ENCODE measurements at regions not wholly inside any gene's neighbourhood (a gene's known extent, or its start where the extent isn't known, plus 50 kb on each side); places are given as distances from the start of the nearest gene placed in this dataset.

DNA sequence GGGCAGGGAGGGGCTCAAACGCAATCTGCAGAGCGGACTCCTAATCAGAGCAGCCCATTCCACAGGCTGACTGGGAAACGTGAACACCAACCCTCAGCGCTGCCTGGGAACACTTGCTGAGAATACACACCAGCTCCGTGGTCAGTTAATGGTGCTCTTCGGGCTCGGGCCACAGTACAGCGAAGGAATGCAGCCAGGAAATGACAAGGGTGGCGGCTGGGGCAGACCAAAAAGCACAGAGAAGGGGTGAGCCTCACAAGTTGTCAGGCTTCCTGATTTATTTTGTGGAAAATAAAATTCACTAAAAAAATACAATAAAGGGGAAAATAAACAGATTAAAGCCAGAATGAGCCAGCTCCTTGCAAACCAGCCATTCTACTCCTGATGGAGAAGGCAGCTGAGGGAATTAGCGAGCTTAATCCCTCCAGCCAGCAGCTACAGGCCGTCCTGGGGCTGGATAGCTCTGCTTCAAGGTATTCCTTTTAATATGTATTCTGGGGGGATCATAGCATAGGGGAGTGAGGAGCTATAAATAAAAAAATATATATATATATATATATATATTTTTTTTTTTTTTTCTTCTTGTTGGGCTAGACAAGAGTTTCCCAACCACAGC, 165.5 kb upstream of the NTM start:
- no peak overlapping the region for H3K4me3 ChIP-seq (ENCODE audit: low read depth, low read length)
- no peak for DNase-seq (ENCODE audit: low read depth)
- TF ChIP-seq, protein P1, sequence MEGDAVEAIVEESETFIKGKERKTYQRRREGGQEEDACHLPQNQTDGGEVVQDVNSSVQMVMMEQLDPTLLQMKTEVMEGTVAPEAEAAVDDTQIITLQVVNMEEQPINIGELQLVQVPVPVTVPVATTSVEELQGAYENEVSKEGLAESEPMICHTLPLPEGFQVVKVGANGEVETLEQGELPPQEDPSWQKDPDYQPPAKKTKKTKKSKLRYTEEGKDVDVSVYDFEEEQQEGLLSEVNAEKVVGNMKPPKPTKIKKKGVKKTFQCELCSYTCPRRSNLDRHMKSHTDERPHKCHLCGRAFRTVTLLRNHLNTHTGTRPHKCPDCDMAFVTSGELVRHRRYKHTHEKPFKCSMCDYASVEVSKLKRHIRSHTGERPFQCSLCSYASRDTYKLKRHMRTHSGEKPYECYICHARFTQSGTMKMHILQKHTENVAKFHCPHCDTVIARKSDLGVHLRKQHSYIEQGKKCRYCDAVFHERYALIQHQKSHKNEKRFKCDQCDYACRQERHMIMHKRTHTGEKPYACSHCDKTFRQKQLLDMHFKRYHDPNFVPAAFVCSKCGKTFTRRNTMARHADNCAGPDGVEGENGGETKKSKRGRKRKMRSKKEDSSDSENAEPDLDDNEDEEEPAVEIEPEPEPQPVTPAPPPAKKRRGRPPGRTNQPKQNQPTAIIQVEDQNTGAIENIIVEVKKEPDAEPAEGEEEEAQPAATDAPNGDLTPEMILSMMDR (IDR thresholded peaks at IDR 0.05; ENCODE audit: insufficient read depth, low read depth, low read length, missing control alignments), result no peak

DNA sequence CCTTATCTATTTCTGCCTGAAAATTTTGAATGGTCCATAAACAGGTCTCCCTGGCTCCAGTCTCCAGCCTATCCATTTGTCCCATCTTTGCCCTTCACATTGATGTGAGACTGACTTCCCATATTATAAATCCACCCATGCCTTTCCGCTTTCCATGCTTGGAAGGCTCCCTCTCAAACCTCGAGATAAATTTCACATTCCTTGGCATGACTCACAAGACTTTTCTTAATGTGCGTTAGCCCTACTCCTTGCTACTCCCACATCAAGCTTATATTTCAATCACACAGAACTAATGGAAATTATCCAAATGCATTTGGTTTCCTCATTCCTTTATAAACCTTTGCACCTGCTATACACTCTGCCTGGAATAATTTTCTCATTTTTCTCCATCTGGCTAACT, 163.7 kb upstream of the NTM start:
- TF ChIP-seq, protein P1 (IDR thresholded peaks at IDR 0.05; ENCODE audit: insufficient read depth, low read depth, low read length, missing control alignments), result no peak
- DNase-seq (ENCODE audit: low read depth), result no peak

DNA sequence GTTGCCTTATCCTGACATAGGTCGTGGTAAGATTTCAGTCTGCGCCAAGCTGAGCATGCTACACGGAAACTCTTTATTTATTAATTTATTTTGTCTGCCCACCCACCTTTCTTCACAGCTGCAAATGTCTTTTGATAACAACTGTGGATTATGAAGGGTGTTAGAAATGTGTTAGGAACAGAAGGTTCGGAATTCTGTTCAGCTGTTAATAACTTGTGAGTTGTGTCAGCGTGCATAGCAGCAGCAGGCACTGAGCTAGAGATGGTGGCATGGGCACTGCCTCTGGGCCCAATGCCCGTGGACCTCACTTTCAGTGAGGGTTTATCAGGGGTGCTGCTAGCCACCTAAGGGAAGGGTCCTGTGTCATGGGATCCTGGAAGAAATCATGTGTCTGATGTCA, 162.5 kb upstream of the NTM start:
- DNase-seq (ENCODE audit: low read depth), result no peak
- no peak overlapping the region for H3K4me3 ChIP-seq (ENCODE audit: low read depth, low read length)
- TF ChIP-seq, protein P1 (IDR thresholded peaks at IDR 0.05; ENCODE audit: insufficient read depth, low read depth, low read length, missing control alignments), result no peak

More for the DNA sequence above, 163.7 kb upstream of the NTM start:
- H3K4me3 ChIP-seq (ENCODE audit: low read depth, low read length), result no peak overlapping the region

DNA sequence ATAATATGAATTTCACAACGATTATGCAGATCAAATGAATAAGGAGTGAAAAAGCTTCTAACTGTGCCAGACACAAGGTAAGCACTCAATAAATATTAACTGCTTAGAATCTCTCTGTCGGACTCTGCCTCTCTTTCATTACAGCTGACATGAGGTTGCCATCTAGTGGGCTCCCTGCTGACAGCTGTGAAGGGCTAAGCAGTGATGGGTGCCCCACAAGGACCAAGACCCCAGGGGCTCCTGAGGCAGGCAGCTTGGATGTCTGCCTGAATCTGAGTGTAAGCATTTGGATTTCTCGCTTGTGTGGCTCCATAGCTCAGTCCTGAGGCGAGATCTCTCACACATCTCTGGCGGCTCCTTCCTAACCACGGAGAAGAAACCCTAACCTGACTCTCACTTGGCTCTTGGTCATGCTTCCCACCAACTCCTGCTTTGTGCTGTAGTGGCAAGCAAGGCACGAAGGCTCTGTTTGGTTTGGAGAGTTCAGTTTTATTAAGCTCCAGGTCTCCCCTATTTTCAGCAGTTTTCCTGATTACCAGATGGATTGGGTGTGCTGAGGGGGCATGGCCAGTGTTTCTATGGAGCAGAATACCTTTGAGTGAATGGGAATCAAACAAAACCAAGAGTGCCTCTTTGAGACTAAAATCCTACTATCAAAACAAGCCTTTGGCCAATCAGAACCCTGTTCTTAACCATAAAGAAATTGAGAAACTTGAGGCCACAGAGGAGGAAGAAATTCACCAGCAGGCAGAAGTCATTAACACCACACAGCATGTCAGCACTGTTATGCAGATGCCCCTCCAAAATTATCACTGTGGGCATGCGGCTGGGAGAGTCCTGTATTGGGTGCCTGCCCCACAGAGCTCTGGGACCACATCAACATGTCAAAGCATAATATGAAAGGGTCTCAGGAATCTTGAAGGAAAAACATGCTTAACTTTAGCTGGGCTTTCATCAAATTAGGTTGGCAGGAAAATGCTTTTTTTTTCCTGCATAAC, 152.8 kb upstream of the NTM start:
- DNase-seq (ENCODE audit: low read depth), result peak; percentile 22
- no peak overlapping the region for H3K4me3 ChIP-seq (ENCODE audit: low read depth, low read length)
- TF ChIP-seq, protein P1 (IDR thresholded peaks at IDR 0.05; ENCODE audit: insufficient read depth, low read depth, low read length, missing control alignments), result peak; percentile 50

DNA sequence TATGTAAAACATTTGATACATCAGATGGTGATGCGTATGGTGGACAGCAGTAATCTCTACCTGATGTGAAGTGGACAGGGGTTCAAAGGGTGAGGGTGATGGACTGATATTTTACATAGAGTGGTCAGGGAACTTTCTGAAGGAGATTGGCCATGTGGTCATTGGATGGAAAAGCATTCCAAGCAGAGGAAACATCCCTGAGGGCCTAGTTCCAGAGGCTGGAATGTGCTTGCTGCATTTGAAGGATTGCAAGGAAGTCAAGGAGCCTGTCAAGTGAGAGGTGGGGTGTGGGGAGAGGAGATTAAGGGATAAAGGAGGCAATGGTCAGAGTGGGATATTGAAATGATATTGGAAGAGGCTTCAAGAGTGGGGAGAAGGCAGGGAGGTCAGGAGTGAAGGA, 151.9 kb upstream of the NTM start:
- no peak for DNase-seq (ENCODE audit: low read depth)
- H3K4me3 ChIP-seq (ENCODE audit: low read depth, low read length), result no peak overlapping the region
- TF ChIP-seq, protein P1 (IDR thresholded peaks at IDR 0.05; ENCODE audit: insufficient read depth, low read depth, low read length, missing control alignments), result no peak

GRCh38 chr11:131219646-131220045, 150.8 kb upstream of the NTM start:
- H3K4me3 ChIP-seq (ENCODE audit: low read depth, low read length), result no peak overlapping the region
- no peak for DNase-seq (ENCODE audit: low read depth)
- TF ChIP-seq, protein P1 (IDR thresholded peaks at IDR 0.05; ENCODE audit: insufficient read depth, low read depth, low read length, missing control alignments), result no peak
